ENCODE measurements at regions not wholly inside any gene's neighbourhood (a gene's known extent, or its start where the extent isn't known, plus 50 kb on each side); places are given as distances from the start of the nearest gene placed in this dataset.
A peak's percentile ranks its signal among the peaks of the same experiment; 100 is the strongest.

GRCh38 chr4:26133840-26134239 lies 187.0 kb upstream of the RBPJ start:
- Histone ChIP-seq H3K9me3 (no peaks in the 10 kb centered on the region), H3K4me3 (no peak overlapping the region), H3K36me3 (no peaks in the 10 kb centered on the region), H3K27me3 (no peaks in the 10 kb centered on the region), H3K27ac (no peak overlapping the region), H3K4me1 (no peaks in the 10 kb centered on the region)
- no peak for DNase-seq (ENCODE audit: low spot score in 2 of 2)
- 81 to 87% methylated on average over 2 of the region's 2 CpGs for WGBS, 2 donors
- TF ChIP-seq POLR2A (IDR thresholded peaks at IDR 0.05) (no peak), CTCF (IDR thresholded peaks at IDR 0.05) (no peak), EP300 (IDR thresholded peaks at IDR 0.05) (no peak)

- DNase-seq (ENCODE audit: low spot score in 2 of 2): no peak
- Histone ChIP-seq H3K4me1 (peaks cover 0 to 4% (median 0%) of the 10 kb centered on the region in 4 donors), H3K27ac (no peak overlapping the region), H3K36me3 (no peaks in the 10 kb centered on the region), H3K27me3 (no peaks in the 10 kb centered on the region), H3K9me3 (no peaks in the 10 kb centered on the region), H3K4me3 (no peak overlapping the region)
- TF ChIP-seq CTCF (IDR thresholded peaks at IDR 0.05): no peak
- WGBS, 2 donors: 54 to 62% methylated on average over 4 of the region's 4 CpGs
These were observed 185.5 kb upstream of the RBPJ start for GRCh38 chr4:26135331-26135730.

- Histone ChIP-seq H3K9me3 (no peaks in the 10 kb centered on the region), H3K27ac (no peak overlapping the region), H3K4me1 (peaks cover 0 to 17% (median 0%) of the 10 kb centered on the region in 4 donors), H3K4me3 (no peak overlapping the region), H3K27me3 (no peaks in the 10 kb centered on the region), H3K36me3 (no peaks in the 10 kb centered on the region)
- WGBS, 2 donors: 95 to 98% methylated on average over 2 of the region's 2 CpGs
- TF ChIP-seq CTCF (IDR thresholded peaks at IDR 0.05) (no peak), EP300 (IDR thresholded peaks at IDR 0.05) (no peak), POLR2A (IDR thresholded peaks at IDR 0.05) (no peak)
- no peak for DNase-seq (ENCODE audit: low spot score in 2 of 2)
These were observed 184.2 kb upstream of the RBPJ start for GRCh38 chr4:26136615-26137014.

GRCh38 chr4:26137288-26137687 lies 183.5 kb upstream of the RBPJ start:
- TF ChIP-seq EP300 (IDR thresholded peaks at IDR 0.05) (no peak), POLR2A (IDR thresholded peaks at IDR 0.05) (no peak), CTCF (IDR thresholded peaks at IDR 0.05) (no peak)
- Histone ChIP-seq H3K36me3 (no peaks in the 10 kb centered on the region), H3K27me3 (no peaks in the 10 kb centered on the region), H3K4me1 (peaks cover 0 to 19% (median under 1%) of the 10 kb centered on the region in 4 donors), H3K9me3 (no peaks in the 10 kb centered on the region), H3K4me3 (no peak overlapping the region), H3K27ac (no peak overlapping the region)
- 91 to 98% methylated on average over 5 of the region's 5 CpGs for WGBS, 2 donors
- DNase-seq (ENCODE audit: low spot score in 2 of 2): no peak

- DNase-seq (ENCODE audit: low spot score in 2 of 2): no peak
- H3K27me3 ChIP-seq: no peaks in the 10 kb centered on the region
- peaks cover 0 to 21% (median 2%) of the 10 kb centered on the region in 4 donors for H3K4me1 ChIP-seq
- 82 to 89% methylated on average over 4 of the region's 4 CpGs for WGBS, 2 donors
- H3K9me3 ChIP-seq: no peaks in the 10 kb centered on the region
- TF ChIP-seq POLR2A (IDR thresholded peaks at IDR 0.05) (no peak), EP300 (IDR thresholded peaks at IDR 0.05) (no peak), CTCF (IDR thresholded peaks at IDR 0.05) (no peak)
- H3K36me3 ChIP-seq: no peaks in the 10 kb centered on the region
- H3K4me3 ChIP-seq: no peak overlapping the region
- H3K27ac ChIP-seq: peak overlapping the region in 1 of 4 donors; percentile 65
These were observed 181.4 kb upstream of the RBPJ start for GRCh38 chr4:26139310-26139924.

Data from tibial nerve (tissue), 4 donors.